Skin epidermis (tissue), 12 donors: ENCODE measurements at regions not wholly inside any gene's neighbourhood (a gene's known extent, or its start where the extent isn't known, plus 50 kb on each side); places are given as distances from the start of the nearest gene placed in this dataset.
A peak's percentile ranks its signal among the peaks of the same experiment; 100 is the strongest.
"Not testable (repeated sequence)": the region's sequence is repeated elsewhere in the genome, so short reads cannot be mapped to it uniquely, and the experiment has no call there.

Source experiments
- H3K27ac ChIP-seq, 21 experiments: fragments of 200-600 bp; sonication (generic) in 11 of 21; one replicate each; pipeline ENCODE4 v1.5.0; 2020; ENCODE audit warnings: mild to moderate bottlenecking in 3 of 21, inconsistent platforms in 2 of 21, moderate library complexity in 2 of 21
- H3K4me3 ChIP-seq, 7 experiments: fragments of 200-600 bp; sonication (generic) in 2 of 7; one replicate each; pipeline ENCODE4 v1.5.0; 2020; ENCODE audit warnings: inconsistent platforms in 2 of 7, mild to moderate bottlenecking in 2 of 7, moderate library complexity in 1 of 7

DNA sequence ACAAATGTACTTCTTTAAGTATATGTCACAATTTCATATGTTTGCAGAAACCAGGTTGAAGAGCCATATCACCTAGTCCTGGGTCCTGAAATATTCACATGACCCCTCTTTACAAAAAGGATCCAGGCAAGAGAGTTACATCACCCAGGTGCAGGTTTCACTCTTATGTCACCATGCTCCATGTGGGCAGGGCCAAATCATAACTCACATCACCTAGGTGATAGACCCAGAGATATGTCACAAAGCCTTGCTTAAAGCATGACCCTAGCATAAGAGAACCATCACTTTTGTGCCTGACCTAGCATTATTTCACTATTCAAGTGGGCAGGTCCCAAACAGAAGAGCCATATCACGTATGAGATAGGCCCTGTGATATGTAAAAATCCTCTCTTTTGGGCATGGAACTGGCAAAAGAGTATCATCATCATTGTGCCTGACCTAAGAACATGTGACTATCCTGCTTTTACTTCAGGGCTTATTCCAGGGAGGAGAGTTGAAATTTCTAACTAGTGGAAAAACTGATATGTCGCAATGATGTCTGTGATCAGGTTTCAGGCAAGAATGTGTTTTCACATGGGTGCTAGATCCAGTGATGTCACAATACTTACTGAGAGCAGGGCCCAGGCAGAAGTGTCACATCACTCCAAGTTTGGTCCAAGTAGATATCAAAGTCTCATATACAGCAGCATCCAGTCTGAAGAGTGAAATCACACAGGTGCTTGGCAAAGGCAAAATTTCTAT, 909.9 kb upstream of the AMELY start:
- H3K4me3 ChIP-seq, result no peak overlapping the region

DNA sequence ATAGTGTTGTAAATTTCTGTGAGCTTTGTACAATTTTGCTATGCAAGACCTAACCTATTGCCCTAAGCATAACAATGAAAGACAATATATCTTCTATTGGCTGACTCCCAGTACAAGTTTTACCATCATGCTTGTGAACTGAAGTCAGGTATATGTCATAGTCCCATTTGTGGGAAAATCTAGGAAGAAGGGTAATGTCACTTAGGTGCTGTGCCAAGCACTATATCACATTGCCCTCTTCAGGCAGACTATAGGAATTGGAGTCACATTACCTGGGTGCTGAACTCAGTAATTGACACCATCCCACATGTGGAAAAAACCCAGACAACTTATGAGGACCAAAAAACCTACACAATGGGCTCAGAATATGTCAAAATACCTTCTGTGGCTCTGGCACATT, 907.4 kb upstream of the AMELY start:
- Histone ChIP-seq H3K27ac (no peak overlapping the region), H3K4me3 (no peak overlapping the region)

More for the DNA sequence above, 909.9 kb upstream of the AMELY start:
- H3K27ac ChIP-seq, result no peak overlapping the region

DNA sequence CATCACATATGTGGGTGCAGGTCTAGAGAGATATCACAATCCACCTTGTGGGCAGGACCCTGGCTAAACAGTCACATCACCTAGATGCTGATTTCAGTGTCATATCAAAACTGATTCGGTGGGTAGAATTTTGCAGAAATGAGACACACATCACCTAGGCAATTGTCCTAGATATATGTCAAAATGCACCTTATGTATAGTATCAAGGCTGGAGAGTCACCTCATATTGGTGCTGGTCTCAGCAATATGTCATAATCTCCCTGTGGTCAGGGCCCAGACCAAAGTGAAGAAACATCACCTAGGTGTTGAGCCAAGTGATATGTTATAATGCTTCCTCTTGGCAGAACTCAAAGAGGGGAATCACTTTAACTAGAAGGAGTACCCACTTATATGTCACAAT, 905.0 kb upstream of the AMELY start:
- Histone ChIP-seq H3K4me3 (no peak overlapping the region), H3K27ac (no peak overlapping the region)

DNA sequence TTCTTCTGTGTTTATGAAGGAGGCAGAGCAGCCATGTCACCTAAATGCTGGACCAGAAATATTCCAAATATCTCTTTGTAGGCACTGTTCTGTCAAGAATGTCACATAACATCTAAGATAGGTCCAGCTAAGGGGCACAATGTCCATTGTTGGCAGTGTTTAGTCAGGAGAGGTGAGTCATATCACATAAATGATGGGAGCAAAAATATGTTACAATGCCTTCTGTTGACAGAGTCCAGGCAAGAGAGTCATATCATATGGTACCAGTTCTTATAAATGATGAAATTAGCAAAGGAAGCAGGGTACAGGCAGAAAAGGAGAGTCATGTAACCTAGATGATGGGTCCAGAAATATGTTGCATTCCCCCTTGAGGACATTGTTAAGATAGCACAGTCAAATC, 904.4 kb upstream of the AMELY start:
- no peak overlapping the region for H3K27ac ChIP-seq
- H3K4me3 ChIP-seq, result no peak overlapping the region

DNA sequence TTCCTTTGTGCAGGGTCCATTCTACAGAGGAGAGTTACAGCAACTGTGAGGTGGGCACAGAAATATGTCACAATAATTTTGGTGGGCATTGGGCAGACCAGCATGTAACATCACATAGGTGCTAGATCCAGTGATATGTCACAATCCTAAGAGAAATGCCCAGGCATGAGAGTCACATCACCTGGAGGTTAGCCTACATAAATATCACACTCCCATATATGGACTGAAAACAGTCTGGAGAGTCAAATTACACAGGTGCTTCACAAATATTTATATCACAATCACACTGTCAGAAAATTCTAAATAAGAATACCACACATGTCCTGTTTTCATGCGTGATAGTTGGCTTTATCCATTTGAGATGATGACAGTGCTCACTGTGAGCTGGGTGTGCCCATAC, 903.7 kb upstream of the AMELY start:
- H3K4me3 ChIP-seq, result no peak overlapping the region

DNA sequence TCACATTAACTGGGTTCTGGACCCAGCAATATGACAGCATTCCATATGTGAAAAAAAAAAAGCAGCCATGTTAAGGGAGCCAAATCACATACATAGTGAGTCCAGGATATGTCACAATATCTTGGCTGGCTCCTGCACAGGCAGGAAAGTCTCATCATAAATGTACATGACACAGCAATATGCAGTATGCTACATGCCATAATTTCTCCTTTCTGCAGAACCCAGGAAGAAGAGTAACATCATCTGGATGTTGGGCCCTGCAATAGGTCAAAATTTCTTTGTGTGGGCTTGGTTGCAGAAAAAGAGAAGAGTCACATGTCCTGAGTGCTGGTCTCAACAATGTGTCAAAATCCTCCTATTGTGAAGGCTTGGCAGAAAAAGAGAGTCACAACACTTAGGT, 902.8 kb upstream of the AMELY start:
- H3K4me3 ChIP-seq, result no peak overlapping the region
- H3K27ac ChIP-seq, result no peak overlapping the region

More for the DNA sequence above, 903.7 kb upstream of the AMELY start:
- no peak overlapping the region for H3K27ac ChIP-seq

DNA sequence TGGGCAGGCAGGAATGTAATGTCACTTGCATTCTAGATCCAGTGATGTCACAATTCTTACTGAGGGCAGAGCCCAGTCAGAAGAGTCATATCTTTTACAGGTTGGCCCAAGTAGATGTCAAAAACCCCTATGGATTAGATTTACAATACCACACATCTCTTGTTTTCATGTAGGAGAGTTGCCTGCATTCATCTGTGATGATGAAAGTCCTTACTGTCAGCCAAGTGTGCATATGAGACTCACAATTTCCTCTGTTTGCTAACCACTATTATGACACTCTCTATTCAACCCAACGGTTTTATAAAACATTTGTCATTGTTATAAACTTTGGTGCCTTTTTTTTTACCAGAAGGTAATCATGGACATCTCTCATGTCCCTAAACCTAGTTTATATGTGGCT, 898.8 kb upstream of the AMELY start:
- H3K27ac ChIP-seq, result no peak overlapping the region
- no peak overlapping the region for H3K4me3 ChIP-seq

DNA sequence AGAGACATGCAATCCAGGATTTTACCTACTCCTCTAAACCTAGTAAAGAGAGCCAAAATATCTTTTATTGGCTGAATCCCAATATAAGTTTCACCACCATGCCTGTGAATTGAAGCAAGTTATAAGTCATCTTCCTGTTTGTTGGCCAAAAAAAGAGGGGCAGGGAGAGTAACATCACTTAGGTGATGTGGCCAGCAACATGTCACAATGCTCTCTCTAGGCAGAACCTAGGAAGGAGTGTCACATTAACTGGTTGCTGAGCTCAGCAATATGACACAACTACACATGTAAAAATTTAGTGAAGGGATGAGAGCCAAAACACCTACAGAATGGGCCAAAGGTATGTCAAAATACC, 895.9 kb upstream of the AMELY start:
- Histone ChIP-seq H3K27ac (peak overlapping the region in 1 of 21 experiments; percentile 17), H3K4me3 (no peak overlapping the region)

DNA sequence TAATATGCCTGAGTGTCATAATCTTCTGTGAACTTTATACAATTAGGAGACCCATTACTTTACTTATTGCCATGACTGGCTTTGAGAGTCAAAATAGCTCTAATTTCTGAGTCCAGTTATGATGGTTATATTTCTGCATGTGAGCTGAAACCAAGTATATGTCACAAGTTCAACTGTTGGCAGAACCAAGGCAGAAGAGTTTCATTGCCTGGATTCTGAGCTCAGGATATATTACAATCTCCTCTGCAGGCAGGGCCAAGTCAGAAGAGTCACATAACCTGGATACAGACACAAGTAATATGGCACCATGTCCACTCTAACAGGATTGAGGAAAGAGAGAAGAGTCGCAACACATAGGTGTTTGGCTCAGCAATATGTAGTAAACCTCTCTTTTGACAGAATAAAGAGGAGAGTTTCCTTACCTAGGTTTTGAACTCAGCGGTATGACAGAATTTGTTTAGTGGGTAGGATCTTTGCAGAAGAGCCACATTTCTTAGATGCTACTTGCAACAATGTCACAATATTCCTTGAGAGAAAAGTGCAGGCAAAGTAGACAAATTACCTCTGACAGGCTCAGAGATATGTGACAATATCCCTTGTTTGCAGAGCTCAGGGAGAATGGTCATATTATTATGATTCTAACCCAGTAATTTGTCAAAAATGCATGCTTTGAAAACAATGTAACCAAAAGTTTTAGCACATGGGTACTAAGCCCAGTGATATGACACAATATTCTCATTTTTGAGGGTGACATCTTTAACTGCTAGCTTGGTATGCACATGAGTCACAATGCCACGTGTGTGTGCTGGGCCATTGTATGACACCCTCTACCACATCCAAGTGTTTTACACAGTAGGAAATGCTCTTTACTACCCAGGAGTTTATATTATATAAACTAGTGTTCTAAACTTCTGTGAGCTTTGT, 895.3 kb upstream of the AMELY start:
- Histone ChIP-seq H3K27ac (peak overlapping the region in 3 of 21 experiments; percentile 17 to 22 (median 17)), H3K4me3 (no peak overlapping the region)

DNA sequence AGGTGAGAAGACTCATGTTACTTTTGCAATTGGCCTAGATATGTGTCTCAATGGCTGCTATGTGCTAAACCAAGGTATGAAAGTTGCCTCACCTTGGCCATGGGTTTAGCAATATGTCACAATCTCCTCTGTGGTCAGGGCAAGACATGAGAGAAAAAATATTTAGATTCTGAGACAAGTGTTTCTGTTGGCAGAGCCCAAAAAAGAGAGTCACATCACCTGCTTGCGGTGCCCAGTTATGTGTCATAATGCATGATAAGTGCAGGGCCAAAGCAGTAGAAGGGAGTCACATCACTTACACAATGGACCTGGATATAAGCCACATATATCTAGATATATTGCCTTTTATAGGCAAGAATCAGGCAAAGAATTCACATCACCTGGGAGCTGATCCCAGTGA, 894.1 kb upstream of the AMELY start:
- Histone ChIP-seq H3K4me3 (no peak overlapping the region), H3K27ac (peak overlapping the region in 2 of 21 experiments; percentile 17 to 26)

DNA sequence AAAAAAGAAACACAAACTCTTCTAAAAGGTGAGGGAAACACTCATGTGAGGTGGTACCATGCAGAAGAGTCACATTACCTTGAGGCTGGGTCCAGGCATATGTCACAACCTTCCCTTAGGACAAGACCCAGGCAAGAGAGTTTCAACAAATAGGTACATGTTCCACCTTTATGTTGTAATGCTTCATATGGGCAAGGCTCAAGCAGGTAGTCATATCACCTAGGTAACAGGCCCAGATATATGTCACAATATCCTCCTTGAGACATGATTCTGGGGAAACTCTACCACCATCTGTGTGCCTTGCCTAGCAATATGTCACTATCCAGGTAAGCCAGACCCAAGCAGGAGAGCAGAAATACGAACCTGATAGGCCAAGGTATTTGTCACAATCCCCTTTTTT, 892.2 kb upstream of the AMELY start:
- H3K4me3 ChIP-seq, result no peak overlapping the region
- H3K27ac ChIP-seq, result peak overlapping the region in 1 of 21 experiments; percentile 69

DNA sequence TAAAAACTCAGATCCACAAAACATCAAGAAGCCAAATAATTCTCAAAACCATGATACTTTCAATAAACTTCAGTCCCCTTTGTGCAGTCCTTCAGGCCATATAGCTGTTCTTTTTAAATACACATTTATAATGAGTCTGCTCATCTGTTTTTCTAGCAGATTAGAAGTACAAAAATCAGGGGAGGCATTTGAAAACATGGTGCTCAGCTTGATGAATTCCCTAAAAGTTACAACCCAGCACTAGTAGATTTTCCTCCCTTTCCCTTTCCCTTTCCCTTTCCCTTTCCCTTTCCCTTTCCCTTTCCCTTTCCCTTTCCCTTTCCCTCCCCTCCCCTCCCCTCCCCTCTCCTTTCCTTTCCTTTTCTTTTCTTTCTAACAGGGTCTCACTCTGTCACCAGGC, 884.6 kb upstream of the AMELY start:
- H3K27ac ChIP-seq, result no peak overlapping the region
- H3K4me3 ChIP-seq, result no peak overlapping the region

DNA sequence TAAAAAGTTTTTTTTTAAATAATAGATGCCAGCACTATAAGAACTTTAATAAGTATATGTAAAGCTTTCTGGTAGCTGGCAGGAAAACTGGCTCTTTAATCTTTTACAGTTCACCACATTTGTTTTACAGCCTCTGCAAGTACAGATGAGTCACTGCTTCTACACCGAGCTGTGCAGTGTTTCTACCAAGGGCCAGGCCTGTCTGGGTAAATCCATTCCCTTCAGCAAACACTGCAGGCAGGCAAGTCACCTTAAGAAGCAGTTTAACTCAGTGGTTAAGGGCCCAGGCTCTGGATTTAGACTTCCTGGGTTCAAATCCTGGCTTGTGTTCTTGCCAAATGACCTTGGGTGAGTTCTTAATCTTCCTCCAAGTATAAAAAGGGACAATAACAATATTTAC, 882.9 kb upstream of the AMELY start:
- Histone ChIP-seq H3K27ac (peak overlapping the region in 2 of 21 experiments; percentile 44 to 50), H3K4me3 (no peak overlapping the region)

DNA sequence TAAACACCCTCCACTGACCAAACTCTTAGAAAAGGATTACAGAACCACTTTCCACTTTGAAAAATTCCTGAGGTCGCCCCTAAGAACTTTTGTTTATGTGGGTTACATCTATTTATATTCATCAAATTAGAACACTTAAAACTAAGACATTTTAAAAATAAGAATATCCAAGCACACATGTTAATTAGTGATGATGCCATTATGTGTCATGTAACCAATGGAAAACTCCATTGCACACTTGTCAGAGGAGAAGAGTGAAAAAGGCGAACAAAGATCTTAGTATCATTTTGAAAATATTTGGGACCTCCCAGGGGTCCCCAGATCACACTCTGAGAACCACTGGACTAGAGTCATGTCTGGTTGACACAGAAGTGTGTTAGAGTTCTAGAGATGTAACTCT, 882.4 kb upstream of the AMELY start:
- Histone ChIP-seq H3K4me3 (no peak overlapping the region), H3K27ac (peak overlapping the region in 1 of 21 experiments; percentile 50)

DNA sequence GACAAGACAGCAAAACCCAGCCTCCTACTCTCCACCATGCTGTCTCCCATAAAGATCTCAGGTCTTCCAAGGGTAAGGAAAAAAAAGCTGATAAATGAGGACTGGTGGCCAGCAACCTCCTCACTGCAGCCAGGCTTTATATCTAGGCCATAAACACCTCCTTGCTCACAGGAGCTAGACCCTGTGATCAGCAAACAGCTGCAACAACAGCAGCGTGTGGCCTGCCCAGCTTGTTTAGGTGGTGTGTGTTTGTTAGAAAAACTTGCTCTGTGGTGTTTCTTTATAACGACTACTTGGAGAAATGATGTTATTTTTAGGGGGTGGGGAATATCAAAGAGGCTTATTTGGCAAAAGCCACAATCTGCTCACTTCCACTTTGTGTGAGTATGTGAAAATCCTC, 880.9 kb upstream of the AMELY start:
- Histone ChIP-seq H3K4me3 (no peak overlapping the region), H3K27ac (no peak overlapping the region)

DNA sequence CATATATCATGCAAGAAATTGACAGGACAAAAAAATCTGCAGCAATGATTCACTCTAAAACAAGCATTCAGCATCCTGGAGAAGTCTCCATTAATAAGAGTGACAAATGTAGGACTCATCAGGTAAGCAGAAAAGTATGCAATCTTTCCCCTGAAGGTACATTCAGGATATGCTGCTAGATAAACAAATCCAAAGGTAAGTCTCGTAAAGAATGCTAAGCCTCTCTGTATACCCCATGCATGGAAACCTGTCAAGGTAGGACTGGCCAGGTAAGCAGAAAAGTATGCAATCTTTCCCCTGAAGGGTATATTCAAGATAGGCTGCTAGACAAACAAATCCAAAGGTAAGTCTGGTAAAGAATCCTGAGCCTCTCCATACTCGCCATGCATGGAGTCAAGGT, 869.9 kb upstream of the AMELY start:
- no peak overlapping the region for H3K4me3 ChIP-seq
- no peak overlapping the region for H3K27ac ChIP-seq

DNA sequence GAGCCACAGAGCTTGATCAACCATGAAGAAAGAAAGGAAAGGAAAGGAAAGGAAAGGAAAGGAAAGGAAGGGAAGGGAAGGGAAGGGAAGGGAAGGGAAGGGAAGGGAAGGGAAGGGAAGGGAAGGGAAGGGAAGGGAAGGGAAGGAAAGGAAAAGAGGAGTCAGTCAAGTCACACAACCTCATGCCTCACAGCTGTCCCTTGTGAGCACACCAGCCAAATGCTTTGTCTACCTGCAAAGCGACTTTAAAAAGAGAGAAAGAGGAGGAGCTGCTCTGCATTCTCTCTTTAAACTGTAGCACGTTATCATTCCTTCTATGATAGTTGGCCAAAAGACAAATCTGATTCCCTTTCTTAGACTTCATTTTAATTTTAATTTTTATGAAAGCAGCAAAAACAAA, 863.9 kb upstream of the AMELY start:
- not testable (repeated sequence) for H3K4me3 ChIP-seq, H3K27ac ChIP-seq

DNA sequence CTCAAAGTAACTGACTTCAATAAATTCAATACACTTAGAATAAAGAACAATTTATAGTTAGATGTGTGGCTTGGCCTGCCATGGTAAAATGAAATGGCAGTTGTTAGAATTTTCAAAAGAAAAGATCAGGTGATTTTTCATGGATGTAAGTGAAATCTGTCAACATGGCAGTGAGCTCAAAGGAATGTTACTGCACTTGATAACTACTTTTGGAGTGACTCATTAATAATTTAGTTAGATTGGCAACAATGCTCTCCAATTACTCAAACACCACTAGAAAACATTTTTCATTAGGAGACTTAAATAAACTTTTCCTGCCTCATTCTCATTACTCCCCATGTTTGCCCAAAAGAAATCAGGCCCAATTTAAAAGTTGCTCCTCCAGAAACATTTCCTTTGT, 860.2 kb upstream of the AMELY start:
- Histone ChIP-seq H3K27ac (no peak overlapping the region), H3K4me3 (no peak overlapping the region)

DNA sequence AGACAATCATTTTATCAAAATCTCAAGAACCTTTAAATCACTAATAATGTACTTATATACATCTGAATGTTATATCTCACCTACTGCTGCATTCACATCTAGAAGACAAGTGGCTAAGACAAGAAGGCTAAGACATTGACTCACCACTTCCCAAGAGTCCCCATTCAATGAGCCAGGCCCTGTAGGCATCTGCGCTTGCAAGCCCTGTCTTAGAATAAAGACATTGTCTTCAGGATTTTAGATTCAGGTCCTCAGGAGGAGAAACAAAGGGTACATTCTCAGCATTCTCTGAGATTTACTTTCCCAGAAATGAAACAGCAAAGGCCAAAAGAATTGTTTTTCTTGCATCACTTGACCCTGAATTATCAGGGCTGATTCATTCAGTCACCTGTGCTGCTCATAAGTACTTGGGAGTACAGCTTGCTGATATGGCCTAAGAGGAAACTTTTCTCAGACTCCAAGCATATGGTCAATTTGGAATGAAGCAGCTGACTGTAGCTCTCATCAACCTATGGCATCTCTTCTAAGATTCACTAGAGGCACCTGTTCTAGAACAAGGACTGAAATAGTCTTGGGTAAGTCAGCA, 858.3 kb upstream of the AMELY start:
- Histone ChIP-seq H3K4me3 (no peak overlapping the region), H3K27ac (no peak overlapping the region)

DNA sequence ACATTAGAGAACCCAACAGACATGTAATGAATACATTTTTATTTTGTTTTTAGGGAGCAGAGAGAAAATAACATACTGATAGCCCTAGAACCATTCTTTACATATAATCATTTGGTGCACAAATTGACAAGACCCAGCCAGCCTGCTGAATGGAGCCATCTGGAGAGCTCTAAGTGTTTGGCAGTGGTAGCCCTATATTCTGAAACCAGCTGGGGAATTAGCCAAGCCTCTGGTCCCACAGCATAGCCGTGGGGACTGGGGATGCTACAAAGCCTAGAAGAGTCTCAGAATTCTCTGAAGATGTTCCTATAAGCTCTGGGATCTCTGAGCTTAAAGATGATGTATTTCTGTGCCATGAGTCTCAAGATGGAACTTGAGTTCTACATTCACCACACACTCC, 857.3 kb upstream of the AMELY start:
- Histone ChIP-seq H3K27ac (no peak overlapping the region), H3K4me3 (no peak overlapping the region)

DNA sequence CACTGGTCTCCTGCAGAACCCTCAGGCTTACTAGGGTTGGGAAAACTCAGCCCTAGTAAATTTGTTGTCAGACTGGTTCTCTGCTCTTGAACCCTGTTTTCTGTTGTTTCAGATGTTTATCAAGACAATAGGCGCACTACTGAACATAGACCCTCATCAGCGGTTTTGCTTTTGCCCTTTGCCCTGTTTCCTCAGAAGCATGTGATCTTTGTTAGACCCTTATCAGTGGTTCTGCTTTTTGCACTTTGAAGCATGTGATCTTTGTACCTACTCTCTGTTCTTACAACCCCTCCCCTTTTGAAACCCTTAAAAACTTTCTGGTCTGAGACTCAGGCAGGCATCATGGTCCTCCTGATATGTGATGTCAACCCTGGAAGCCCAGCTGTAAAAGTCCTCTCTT, 842.2 kb upstream of the AMELY start:
- no peak overlapping the region for H3K4me3 ChIP-seq
- no peak overlapping the region for H3K27ac ChIP-seq
